PC-3 (cell line): ENCODE measurements at regions not wholly inside any gene's neighbourhood (a gene's known extent, or its start where the extent isn't known, plus 50 kb on each side); places are given as distances from the start of the nearest gene placed in this dataset.

Source experiments
- ATAC-seq: fragments of 200-7000 bp; cut with Tn5 transposase; 2 replicates; pipeline ENCODE4 v1.9.1; 2020; ENCODE audit warnings: mild to moderate bottlenecking, moderate library complexity
- BruUV-seq: library from RNA; stranded (reverse); fragments of 400-500 nt; replicated peaks from 2 replicates; lab custom pipeline; 2021; lab: Mats Ljungman, UMichigan
- CTCF ChIA-PET: fragments of 300-600 bp; sonication (Branson Sonifier 250); formaldehyde crosslinking; loops from one replicate; lab custom pipeline; 2022; ENCODE audit warnings: antibody characterized with exemption; lab: Charles Lee
- POLR2A ChIA-PET: fragments of 300-600 bp; sonication (Branson Sonifier 250); formaldehyde crosslinking; loops from one replicate; lab custom pipeline; 2022; ENCODE audit warnings: antibody characterized with exemption; ENCODE audit not compliant: unreplicated experiment; lab: Charles Lee
- DNase-seq: peaks from one replicate; pipeline ENCODE4 v3.0.0-alpha.2; 2015
- H2AFZ ChIP-seq: fragments of 300-600 bp; sonication (generic); 2 replicates; pipeline ENCODE4 v1.6.0; 2016; ENCODE audit warnings: antibody characterized with exemption, low read length
- H3F3A ChIP-seq: fragments of 300-600 bp; sonication (generic); one replicate; pipeline ENCODE4 v1.6.0; 2017; ENCODE audit warnings: antibody characterized with exemption, low read length, control low read depth, mild to moderate bottlenecking; ENCODE audit not compliant: unreplicated experiment
- H3K27ac ChIP-seq: fragments of 300-600 bp; sonication (generic); 2 replicates; pipeline ENCODE4 v1.5.1; 2016; ENCODE audit warnings: mild to moderate bottlenecking, low read length
- H3K27me3 ChIP-seq: fragments of 300-600 bp; sonication (generic); 2 replicates; pipeline ENCODE4 v1.6.1; 2016; ENCODE audit warnings: low read length, mixed read lengths
- H3K36me3 ChIP-seq: fragments of 300-600 bp; sonication (generic); 2 replicates; pipeline ENCODE4 v1.6.1; 2016; ENCODE audit warnings: low read depth, mixed run types, low read length, mixed read lengths
- H3K4me1 ChIP-seq: fragments of 300-600 bp; sonication (generic); 2 replicates; pipeline ENCODE4 v1.5.1; 2016; ENCODE audit warnings: low read length; ENCODE audit not compliant: insufficient read depth
- H3K4me2 ChIP-seq: fragments of 300-600 bp; sonication (generic); 2 replicates; pipeline ENCODE4 v1.6.0; 2016; ENCODE audit warnings: low read length
- H3K4me3 ChIP-seq: fragments of 300-600 bp; sonication (generic); 2 replicates; pipeline ENCODE4 v1.5.1; 2016; ENCODE audit warnings: mild to moderate bottlenecking, low read length, mixed read lengths
- H3K79me2 ChIP-seq: fragments of 300-600 bp; sonication (generic); 2 replicates; pipeline ENCODE4 v1.6.1; 2017; ENCODE audit warnings: low read length, mixed read lengths
- H3K9ac ChIP-seq: fragments of 300-600 bp; sonication (generic); 2 replicates; pipeline ENCODE4 v1.6.0; 2016; ENCODE audit warnings: mild to moderate bottlenecking, low read length
- H3K9me2 ChIP-seq: fragments of 300-600 bp; sonication (generic); replicated peaks from 2 replicates; pipeline ENCODE4 v1.6.1; 2016; ENCODE audit warnings: mixed run types, low read length, mixed read lengths
- H3K9me3 ChIP-seq: fragments of 300-600 bp; sonication (generic); 2 replicates; pipeline ENCODE4 v1.6.1; 2016; ENCODE audit warnings: low read length, mixed read lengths
- H4K20me1 ChIP-seq: fragments of 300-600 bp; sonication (generic); 2 replicates; pipeline ENCODE4 v1.6.1; 2016; ENCODE audit warnings: low read length, mixed read lengths
- CTCF ChIP-seq: fragments of 300-600 bp; sonication (generic); conservative IDR thresholded peaks from 2 replicates; pipeline ENCODE4 v1.5.1; 2017; ENCODE audit warnings: antibody characterized with exemption, low read depth, mild to moderate bottlenecking, low read length
- EZH2 ChIP-seq: fragments of 300-600 bp; sonication (generic); IDR thresholded peaks from one replicate; pipeline ENCODE4 v1.6.1; 2017; ENCODE audit warnings: antibody characterized with exemption, mild to moderate bottlenecking, low read length; ENCODE audit not compliant: unreplicated experiment
- EZH2phosphoT487 ChIP-seq: fragments of 300-600 bp; sonication (generic); IDR thresholded peaks from 2 replicates; pipeline ENCODE4 v1.6.1; 2018; ENCODE audit warnings: mild to moderate bottlenecking, antibody characterized with exemption, low read length, borderline replicate concordance
- intact Hi-C: fragments of 100-400 bp; cut with micrococcal nuclease; formaldehyde crosslinking; loops from 2 replicates; pipeline ENCODE4 v1.9.0; 2023

- no peaks in the 10 kb centered on the region for H3K27me3 ChIP-seq
- no peaks in the 10 kb centered on the region for H4K20me1 ChIP-seq
- no peak overlapping the region for H3K9ac ChIP-seq
- DNase-seq = no peak
- no peak overlapping the region for H2AFZ ChIP-seq
- intact Hi-C loops = no loop called here
- no peaks in the 10 kb centered on the region for H3K9me2 ChIP-seq
- H3K9me3 ChIP-seq = no peaks in the 10 kb centered on the region
- CTCF ChIA-PET = no interaction called here
- no TSS peak for BruUV-seq
- no peaks in the 10 kb centered on the region for H3K36me3 ChIP-seq
- no peaks in the 10 kb centered on the region for H3K4me1 ChIP-seq
- POLR2A ChIA-PET = no interaction called here
- no peaks in the 10 kb centered on the region for H3F3A ChIP-seq
- ATAC-seq = no peak
- H3K79me2 ChIP-seq = no peaks in the 10 kb centered on the region
- H3K27ac ChIP-seq = no peak overlapping the region
- TF ChIP-seq EZH2phosphoT487 = no peak
- TF ChIP-seq EZH2 = no peak
- TF ChIP-seq CTCF = no peak
- H3K4me3 ChIP-seq = no peak overlapping the region
- no peak overlapping the region for H3K4me2 ChIP-seq
These were observed 907.4 kb downstream of the UQCRFS1 start for GRCh38 chr19:28305513-28305912.

GRCh38 chr19:28303502-28303901 lies 909.4 kb downstream of the UQCRFS1 start:
- intact Hi-C loops = no loop called here
- Histone ChIP-seq H4K20me1 (no peaks in the 10 kb centered on the region), H3K27me3 (no peaks in the 10 kb centered on the region), H3K79me2 (no peaks in the 10 kb centered on the region), H3K4me1 (no peaks in the 10 kb centered on the region), H3K9me3 (no peaks in the 10 kb centered on the region), H2AFZ (no peak overlapping the region), H3K4me2 (no peak overlapping the region), H3K36me3 (no peaks in the 10 kb centered on the region), H3K27ac (no peak overlapping the region), H3K9me2 (no peaks in the 10 kb centered on the region), H3K9ac (no peak overlapping the region), H3K4me3 (no peak overlapping the region), H3F3A (no peaks in the 10 kb centered on the region)
- ATAC-seq (no peak), DNase-seq (no peak)
- BruUV-seq = no TSS peak
- ChIA-PET POLR2A (no interaction called here), CTCF (no interaction called here)
- no peak for TF ChIP-seq EZH2phosphoT487
- TF ChIP-seq CTCF = no peak
- no peak for TF ChIP-seq EZH2

GRCh38 chr19:28301961-28302360 lies 911.0 kb downstream of the UQCRFS1 start:
- ATAC-seq = no peak
- POLR2A ChIA-PET = no interaction called here
- no peak overlapping the region for H3K4me2 ChIP-seq
- no peaks in the 10 kb centered on the region for H3K9me3 ChIP-seq
- no peaks in the 10 kb centered on the region for H3K9me2 ChIP-seq
- H3K79me2 ChIP-seq = no peaks in the 10 kb centered on the region
- TF ChIP-seq CTCF (no peak), EZH2 (no peak), EZH2phosphoT487 (no peak)
- no peaks in the 10 kb centered on the region for H4K20me1 ChIP-seq
- no peaks in the 10 kb centered on the region for H3K36me3 ChIP-seq
- H3K27ac ChIP-seq = no peak overlapping the region
- H3K4me1 ChIP-seq = no peaks in the 10 kb centered on the region
- CTCF ChIA-PET = no interaction called here
- DNase-seq = no peak
- H3F3A ChIP-seq = no peaks in the 10 kb centered on the region
- no peak overlapping the region for H3K4me3 ChIP-seq
- intact Hi-C loops = no loop called here
- H3K9ac ChIP-seq = no peak overlapping the region
- BruUV-seq = no TSS peak
- no peak overlapping the region for H2AFZ ChIP-seq
- no peaks in the 10 kb centered on the region for H3K27me3 ChIP-seq
